ENCODE measurements at regions not wholly inside any gene's neighbourhood (a gene's known extent, or its start where the extent isn't known, plus 50 kb on each side); places are given as distances from the start of the nearest gene placed in this dataset.

DNA sequence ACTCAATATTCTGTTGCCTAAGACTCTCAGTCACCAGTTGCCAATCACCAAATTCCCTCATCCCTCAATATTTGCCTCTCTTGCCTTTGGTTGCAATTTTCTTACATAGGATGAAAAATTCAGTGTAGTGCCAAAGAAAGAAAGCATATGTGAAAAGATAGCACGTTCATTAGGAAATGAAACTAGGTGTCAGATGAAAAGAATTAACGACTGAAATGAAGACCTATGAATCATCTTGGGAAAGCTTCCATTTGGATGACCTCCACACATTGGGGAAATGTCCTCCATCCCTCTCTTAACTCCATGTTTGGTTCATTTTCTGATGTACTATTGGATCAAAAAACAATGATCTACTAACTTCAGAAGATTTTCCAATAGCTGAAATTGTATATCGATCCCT is 145.1 kb upstream of the MEOX2 start:
- H3K4me3 ChIP-seq = no peak overlapping the region
- no peaks in the 10 kb centered on the region for H3K36me3 ChIP-seq (ENCODE audit: control insufficient read depth, insufficient read depth, low read length)
- H3K27ac ChIP-seq (ENCODE audit: extremely low read depth, low read depth, low read length) = no peak overlapping the region
- no peaks in the 10 kb centered on the region for H3K79me2 ChIP-seq (ENCODE audit: control insufficient read depth, insufficient read depth, low read length)
- FAIRE-seq = no peak
- CTCF ChIA-PET (ENCODE audit: low intra/inter-chr PET ratio) = no interaction called here
- H3K9me3 ChIP-seq (replicated peaks; ENCODE audit: control insufficient read depth, insufficient read depth, low read depth, low read length) = no peaks in the 10 kb centered on the region; the same call in 1 of the 2 replicates
- WGBS (ENCODE audit: insufficient coverage, low coverage, missing lambda C conversion rate) = 2% methylated on average over 3 of the region's 3 CpGs
- TF ChIP-seq, protein P1, sequence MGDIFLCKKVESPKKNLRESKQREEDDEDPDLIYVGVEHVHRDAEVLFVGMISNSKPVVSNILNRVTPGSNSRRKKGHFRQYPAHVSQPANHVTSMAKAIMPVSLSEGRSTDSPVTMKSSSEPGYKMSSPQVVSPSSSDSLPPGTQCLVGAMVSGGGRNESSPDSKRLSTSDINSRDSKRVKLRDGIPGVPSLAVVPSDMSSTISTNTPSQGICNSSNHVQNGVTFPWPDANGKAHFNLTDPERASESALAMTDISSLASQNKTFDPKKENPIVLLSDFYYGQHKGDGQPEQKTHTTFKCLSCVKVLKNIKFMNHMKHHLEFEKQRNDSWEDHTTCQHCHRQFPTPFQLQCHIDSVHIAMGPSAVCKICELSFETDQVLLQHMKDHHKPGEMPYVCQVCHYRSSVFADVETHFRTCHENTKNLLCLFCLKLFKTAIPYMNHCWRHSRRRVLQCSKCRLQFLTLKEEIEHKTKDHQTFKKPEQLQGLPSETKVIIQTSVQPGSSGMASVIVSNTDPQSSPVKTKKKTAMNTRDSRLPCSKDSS (IDR thresholded peaks at IDR 0.05; ENCODE audit: low read depth, partially characterized antibody) = no peak
- TF ChIP-seq ZNF407 (IDR thresholded peaks at IDR 0.05; ENCODE audit: low read depth) = no peak
- no peak for TF ChIP-seq SIN3A (IDR thresholded peaks at IDR 0.05; ENCODE audit: borderline replicate concordance in 2 of 2, control insufficient read depth in 1 of 2, low read depth in 2 of 2, low read length in 2 of 2)
- no peak overlapping the region for H2AFZ ChIP-seq (ENCODE audit: low read depth, low read length)
- H3K4me1 ChIP-seq (replicated peaks in 1 of 2; ENCODE audit: control insufficient read depth in 2 of 2, insufficient read depth in 2 of 2, low read length in 2 of 2) = no peaks in the 10 kb centered on the region
- H3K27me3 ChIP-seq (ENCODE audit: control insufficient read depth in 2 of 2, insufficient read depth in 2 of 2, low read length in 2 of 2) = no peaks in the 10 kb centered on the region
- ATAC-seq = no peak
- H3K9ac ChIP-seq (ENCODE audit: insufficient read depth in 1 of 2, low read depth in 2 of 2, low read length in 2 of 2) = no peak overlapping the region
- POLR2A ChIA-PET = no interaction called here
- no peaks in the 10 kb centered on the region for H3K9me1 ChIP-seq (ENCODE audit: control insufficient read depth, insufficient read depth, low read length)
- no TSS peak for BruUV-seq (replicated peaks)
- intact Hi-C loops (cut with micrococcal nuclease) = no loop called here
- in situ Hi-C loops (cut with MboI) = no loop called here
- H3K4me2 ChIP-seq (ENCODE audit: insufficient read depth, low read length) = no peak overlapping the region
- no peak for DNase-seq (ENCODE audit: extremely low read depth in 1 of 4, low spot score in 3 of 4)
- no peaks in the 10 kb centered on the region for H4K20me1 ChIP-seq (replicated peaks; ENCODE audit: control insufficient read depth, insufficient read depth, low read length)
